ENCODE measurements at regions not wholly inside any gene's neighbourhood (a gene's known extent, or its start where the extent isn't known, plus 50 kb on each side); places are given as distances from the start of the nearest gene placed in this dataset.

- TF ChIP-seq, protein P1, sequence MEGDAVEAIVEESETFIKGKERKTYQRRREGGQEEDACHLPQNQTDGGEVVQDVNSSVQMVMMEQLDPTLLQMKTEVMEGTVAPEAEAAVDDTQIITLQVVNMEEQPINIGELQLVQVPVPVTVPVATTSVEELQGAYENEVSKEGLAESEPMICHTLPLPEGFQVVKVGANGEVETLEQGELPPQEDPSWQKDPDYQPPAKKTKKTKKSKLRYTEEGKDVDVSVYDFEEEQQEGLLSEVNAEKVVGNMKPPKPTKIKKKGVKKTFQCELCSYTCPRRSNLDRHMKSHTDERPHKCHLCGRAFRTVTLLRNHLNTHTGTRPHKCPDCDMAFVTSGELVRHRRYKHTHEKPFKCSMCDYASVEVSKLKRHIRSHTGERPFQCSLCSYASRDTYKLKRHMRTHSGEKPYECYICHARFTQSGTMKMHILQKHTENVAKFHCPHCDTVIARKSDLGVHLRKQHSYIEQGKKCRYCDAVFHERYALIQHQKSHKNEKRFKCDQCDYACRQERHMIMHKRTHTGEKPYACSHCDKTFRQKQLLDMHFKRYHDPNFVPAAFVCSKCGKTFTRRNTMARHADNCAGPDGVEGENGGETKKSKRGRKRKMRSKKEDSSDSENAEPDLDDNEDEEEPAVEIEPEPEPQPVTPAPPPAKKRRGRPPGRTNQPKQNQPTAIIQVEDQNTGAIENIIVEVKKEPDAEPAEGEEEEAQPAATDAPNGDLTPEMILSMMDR (IDR thresholded peaks at IDR 0.05), result no peak
- TF ChIP-seq POLR2A (IDR thresholded peaks at IDR 0.05), result no peak
Observed at GRCh38 chr18:30632071-30632698, 410.4 kb downstream of the DSC3 start.

Measured in uterus (tissue), 2 donors.